ENCODE measurements at regions not wholly inside any gene's neighbourhood (a gene's known extent, or its start where the extent isn't known, plus 50 kb on each side); places are given as distances from the start of the nearest gene placed in this dataset.

DNA sequence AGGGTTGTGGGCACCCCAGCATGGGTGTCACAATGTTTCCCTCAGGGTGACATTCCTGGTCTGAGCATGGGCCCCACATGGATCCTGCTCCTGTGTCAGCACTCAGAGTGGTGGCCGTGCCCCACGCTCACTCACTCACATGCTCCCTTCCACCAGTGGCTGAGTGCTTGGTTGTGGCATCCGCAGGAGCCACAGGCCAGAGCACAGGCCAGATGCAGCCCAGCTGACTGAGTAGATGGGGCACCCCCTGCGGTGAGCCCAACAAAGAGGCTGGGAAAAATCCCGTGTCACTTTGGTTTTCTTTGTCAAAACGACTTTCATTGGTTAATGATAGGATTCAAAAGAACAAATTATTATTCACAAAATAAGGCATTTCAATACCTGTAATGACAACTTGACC lies 204.6 kb upstream of the ANXA10 start:
- in situ Hi-C loops (cut with HindIII; ENCODE audit: extremely low pct_ligation_motif_present, low pct_unique_long_range_greater_than_20kb) (no loop called here), intact Hi-C loops (cut with micrococcal nuclease; ENCODE audit: unreplicated experiment) (no loop called here)
- DNase-seq (ENCODE audit: low spot score) (no peak), FAIRE-seq (no peak), ATAC-seq (no peak)
- Histone ChIP-seq H3K4me3 (replicated peaks in 1 of 3; ENCODE audit: insufficient read depth in 1 of 3, low read depth in 2 of 3, low read length in 3 of 3) (no peak overlapping the region), H3K27me3 (ENCODE audit: control insufficient read depth in 1 of 2, insufficient read depth in 2 of 2, low read length in 2 of 2) (no peaks in the 10 kb centered on the region), H3K27ac (ENCODE audit: extremely low read length, insufficient read depth, low read length) (no peak overlapping the region), H3K79me2 (ENCODE audit: insufficient read depth, low read length) (no peaks in the 10 kb centered on the region), H4K20me1 (ENCODE audit: insufficient read depth, low read length) (no peaks in the 10 kb centered on the region), H2AFZ (ENCODE audit: low read length) (no peak overlapping the region), H3K36me3 (replicated peaks in 1 of 2; ENCODE audit: control insufficient read depth in 1 of 2, insufficient read depth in 2 of 2, low read length in 2 of 2) (no peaks in the 10 kb centered on the region), H3K9ac (ENCODE audit: insufficient read depth, low read depth, low read length) (no peak overlapping the region), H3K4me2 (ENCODE audit: low read depth, low read length) (no peak overlapping the region), H3K4me1 (ENCODE audit: insufficient read depth, low read length) (no peaks in the 10 kb centered on the region), H3K9me3 (ENCODE audit: low read length) (peaks cover 13% of the 10 kb centered on the region)
- WGBS (ENCODE audit: low lambda C conversion rate) = 14% methylated on average over 5 of the region's 6 CpGs
- POLR2A ChIA-PET = no interaction called here
- no TSS peak for BruUV-seq (replicated peaks)
- TF ChIP-seq MTF1 (CRISPR knock-in tag; IDR thresholded peaks at IDR 0.05) = no peak
- TF ChIP-seq ZNF317 (CRISPR knock-in tag; IDR thresholded peaks at IDR 0.05) = no peak
- TF ChIP-seq GTF2F1 (IDR thresholded peaks at IDR 0.05; ENCODE audit: low read length) = no peak
- TF ChIP-seq ZNF552 (CRISPR knock-in tag; IDR thresholded peaks at IDR 0.05; ENCODE audit: borderline replicate concordance) = no peak
- TF ChIP-seq ZNF333 (CRISPR knock-in tag; IDR thresholded peaks at IDR 0.05; ENCODE audit: borderline replicate concordance) = no peak
- TF ChIP-seq, protein P1, sequence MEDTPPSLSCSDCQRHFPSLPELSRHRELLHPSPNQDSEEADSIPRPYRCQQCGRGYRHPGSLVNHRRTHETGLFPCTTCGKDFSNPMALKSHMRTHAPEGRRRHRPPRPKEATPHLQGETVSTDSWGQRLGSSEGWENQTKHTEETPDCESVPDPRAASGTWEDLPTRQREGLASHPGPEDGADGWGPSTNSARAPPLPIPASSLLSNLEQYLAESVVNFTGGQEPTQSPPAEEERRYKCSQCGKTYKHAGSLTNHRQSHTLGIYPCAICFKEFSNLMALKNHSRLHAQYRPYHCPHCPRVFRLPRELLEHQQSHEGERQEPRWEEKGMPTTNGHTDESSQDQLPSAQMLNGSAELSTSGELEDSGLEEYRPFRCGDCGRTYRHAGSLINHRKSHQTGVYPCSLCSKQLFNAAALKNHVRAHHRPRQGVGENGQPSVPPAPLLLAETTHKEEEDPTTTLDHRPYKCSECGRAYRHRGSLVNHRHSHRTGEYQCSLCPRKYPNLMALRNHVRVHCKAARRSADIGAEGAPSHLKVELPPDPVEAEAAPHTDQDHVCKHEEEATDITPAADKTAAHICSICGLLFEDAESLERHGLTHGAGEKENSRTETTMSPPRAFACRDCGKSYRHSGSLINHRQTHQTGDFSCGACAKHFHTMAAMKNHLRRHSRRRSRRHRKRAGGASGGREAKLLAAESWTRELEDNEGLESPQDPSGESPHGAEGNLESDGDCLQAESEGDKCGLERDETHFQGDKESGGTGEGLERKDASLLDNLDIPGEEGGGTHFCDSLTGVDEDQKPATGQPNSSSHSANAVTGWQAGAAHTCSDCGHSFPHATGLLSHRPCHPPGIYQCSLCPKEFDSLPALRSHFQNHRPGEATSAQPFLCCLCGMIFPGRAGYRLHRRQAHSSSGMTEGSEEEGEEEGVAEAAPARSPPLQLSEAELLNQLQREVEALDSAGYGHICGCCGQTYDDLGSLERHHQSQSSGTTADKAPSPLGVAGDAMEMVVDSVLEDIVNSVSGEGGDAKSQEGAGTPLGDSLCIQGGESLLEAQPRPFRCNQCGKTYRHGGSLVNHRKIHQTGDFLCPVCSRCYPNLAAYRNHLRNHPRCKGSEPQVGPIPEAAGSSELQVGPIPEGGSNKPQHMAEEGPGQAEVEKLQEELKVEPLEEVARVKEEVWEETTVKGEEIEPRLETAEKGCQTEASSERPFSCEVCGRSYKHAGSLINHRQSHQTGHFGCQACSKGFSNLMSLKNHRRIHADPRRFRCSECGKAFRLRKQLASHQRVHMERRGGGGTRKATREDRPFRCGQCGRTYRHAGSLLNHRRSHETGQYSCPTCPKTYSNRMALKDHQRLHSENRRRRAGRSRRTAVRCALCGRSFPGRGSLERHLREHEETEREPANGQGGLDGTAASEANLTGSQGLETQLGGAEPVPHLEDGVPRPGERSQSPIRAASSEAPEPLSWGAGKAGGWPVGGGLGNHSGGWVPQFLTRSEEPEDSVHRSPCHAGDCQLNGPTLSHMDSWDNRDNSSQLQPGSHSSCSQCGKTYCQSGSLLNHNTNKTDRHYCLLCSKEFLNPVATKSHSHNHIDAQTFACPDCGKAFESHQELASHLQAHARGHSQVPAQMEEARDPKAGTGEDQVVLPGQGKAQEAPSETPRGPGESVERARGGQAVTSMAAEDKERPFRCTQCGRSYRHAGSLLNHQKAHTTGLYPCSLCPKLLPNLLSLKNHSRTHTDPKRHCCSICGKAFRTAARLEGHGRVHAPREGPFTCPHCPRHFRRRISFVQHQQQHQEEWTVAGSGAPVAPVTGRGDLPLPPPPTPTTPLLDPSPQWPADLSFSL (CRISPR knock-in tag; IDR thresholded peaks at IDR 0.05) = no peak
- no peak for TF ChIP-seq ZNF749 (CRISPR knock-in tag; IDR thresholded peaks at IDR 0.05; ENCODE audit: borderline replicate concordance)
- no peak for TF ChIP-seq KLF15 (CRISPR knock-in tag; IDR thresholded peaks at IDR 0.05; ENCODE audit: borderline replicate concordance)
- TF ChIP-seq NCOA2 (CRISPR knock-in tag; IDR thresholded peaks at IDR 0.05) = no peak
- TF ChIP-seq ZBTB38 (CRISPR knock-in tag; IDR thresholded peaks at IDR 0.05) = no peak
- TF ChIP-seq HNRNPLL (IDR thresholded peaks at IDR 0.05; ENCODE audit: low read depth, low read length, poor library complexity, severe bottlenecking) = no peak
- TF ChIP-seq SNRNP70 (IDR thresholded peaks at IDR 0.05; ENCODE audit: low read depth, low read length) = no peak
- no peak for TF ChIP-seq KAT8 (CRISPR knock-in tag; IDR thresholded peaks at IDR 0.05)
- TF ChIP-seq POGZ (CRISPR knock-in tag; IDR thresholded peaks at IDR 0.05) = no peak
- no peak for TF ChIP-seq ZNF720 (CRISPR knock-in tag; IDR thresholded peaks at IDR 0.05)
- TF ChIP-seq ZFAT (CRISPR knock-in tag; conservative IDR thresholded peaks at IDR 0.05) = no peak
- TF ChIP-seq, protein P2, sequence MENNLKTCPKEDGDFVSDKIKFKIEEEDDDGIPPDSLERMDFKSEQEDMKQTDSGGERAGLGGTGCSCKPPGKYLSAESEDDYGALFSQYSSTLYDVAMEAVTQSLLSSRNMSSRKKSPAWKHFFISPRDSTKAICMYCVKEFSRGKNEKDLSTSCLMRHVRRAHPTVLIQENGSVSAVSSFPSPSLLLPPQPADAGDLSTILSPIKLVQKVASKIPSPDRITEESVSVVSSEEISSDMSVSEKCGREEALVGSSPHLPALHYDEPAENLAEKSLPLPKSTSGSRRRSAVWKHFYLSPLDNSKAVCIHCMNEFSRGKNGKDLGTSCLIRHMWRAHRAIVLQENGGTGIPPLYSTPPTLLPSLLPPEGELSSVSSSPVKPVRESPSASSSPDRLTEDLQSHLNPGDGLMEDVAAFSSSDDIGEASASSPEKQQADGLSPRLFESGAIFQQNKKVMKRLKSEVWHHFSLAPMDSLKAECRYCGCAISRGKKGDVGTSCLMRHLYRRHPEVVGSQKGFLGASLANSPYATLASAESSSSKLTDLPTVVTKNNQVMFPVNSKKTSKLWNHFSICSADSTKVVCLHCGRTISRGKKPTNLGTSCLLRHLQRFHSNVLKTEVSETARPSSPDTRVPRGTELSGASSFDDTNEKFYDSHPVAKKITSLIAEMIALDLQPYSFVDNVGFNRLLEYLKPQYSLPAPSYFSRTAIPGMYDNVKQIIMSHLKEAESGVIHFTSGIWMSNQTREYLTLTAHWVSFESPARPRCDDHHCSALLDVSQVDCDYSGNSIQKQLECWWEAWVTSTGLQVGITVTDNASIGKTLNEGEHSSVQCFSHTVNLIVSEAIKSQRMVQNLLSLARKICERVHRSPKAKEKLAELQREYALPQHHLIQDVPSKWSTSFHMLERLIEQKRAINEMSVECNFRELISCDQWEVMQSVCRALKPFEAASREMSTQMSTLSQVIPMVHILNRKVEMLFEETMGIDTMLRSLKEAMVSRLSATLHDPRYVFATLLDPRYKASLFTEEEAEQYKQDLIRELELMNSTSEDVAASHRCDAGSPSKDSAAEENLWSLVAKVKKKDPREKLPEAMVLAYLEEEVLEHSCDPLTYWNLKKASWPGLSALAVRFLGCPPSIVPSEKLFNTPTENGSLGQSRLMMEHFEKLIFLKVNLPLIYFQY (CRISPR knock-in tag; IDR thresholded peaks at IDR 0.05; ENCODE audit: borderline replicate concordance) = no peak
- TF ChIP-seq KLF11 (CRISPR knock-in tag; IDR thresholded peaks at IDR 0.05) = no peak
- CTCF ChIA-PET (ENCODE audit: low intra/inter-chr PET ratio, low total read pairs) = no interaction called here

Data from HepG2 (cell line).